H1 (cell line): ENCODE measurements at regions not wholly inside any gene's neighbourhood (a gene's known extent, or its start where the extent isn't known, plus 50 kb on each side); places are given as distances from the start of the nearest gene placed in this dataset.

Source experiments
- CBX5 ChIP-seq: fragments of 300-800, 300-1000 bp; sonication (generic); IDR thresholded peaks from 2 replicates; pipeline ENCODE4 v1.7.1; 2016; ENCODE audit warnings: antibody characterized with exemption, low read length, low read depth
- EP300 ChIP-seq, 2 experiments: IDR thresholded peaks; 1 replicate in 1 of 2; 2 replicates in 1 of 2; pipeline ENCODE4 v1.6.1; 2011 to 2012; ENCODE audit warnings: low read depth in 2 of 2, low read length in 2 of 2, mild to moderate bottlenecking in 2 of 2, borderline replicate concordance in 1 of 2, inconsistent platforms in 1 of 2, moderate library complexity in 1 of 2
- GABPA ChIP-seq: IDR thresholded peaks from 2 replicates; pipeline ENCODE4 v1.6.1; 2011; ENCODE audit warnings: mild to moderate bottlenecking, low read length, moderate library complexity, borderline replicate concordance; ENCODE audit not compliant: insufficient read depth
- RFX5 ChIP-seq: IDR thresholded peaks from 2 replicates; pipeline ENCODE4 v1.6.1; 2011; ENCODE audit warnings: low read depth, low read length, improper control_type of control experiment, borderline replicate concordance
- SAP30 ChIP-seq: fragments of 300-600 bp; sonication (generic); IDR thresholded peaks from 2 replicates; pipeline ENCODE4 v1.7.1; 2012; ENCODE audit warnings: low read length, moderate library complexity, mild to moderate bottlenecking, inconsistent platforms; ENCODE audit not compliant: insufficient read depth, insufficient replicate concordance
- TF ChIP-seq, protein P1 (sequence below): fragments of 300-600 bp; sonication (generic); IDR thresholded peaks from 2 replicates; pipeline ENCODE4 v1.7.1; 2012; ENCODE audit warnings: low read length, moderate library complexity, mild to moderate bottlenecking, inconsistent platforms; ENCODE audit not compliant: insufficient replicate concordance

DNA sequence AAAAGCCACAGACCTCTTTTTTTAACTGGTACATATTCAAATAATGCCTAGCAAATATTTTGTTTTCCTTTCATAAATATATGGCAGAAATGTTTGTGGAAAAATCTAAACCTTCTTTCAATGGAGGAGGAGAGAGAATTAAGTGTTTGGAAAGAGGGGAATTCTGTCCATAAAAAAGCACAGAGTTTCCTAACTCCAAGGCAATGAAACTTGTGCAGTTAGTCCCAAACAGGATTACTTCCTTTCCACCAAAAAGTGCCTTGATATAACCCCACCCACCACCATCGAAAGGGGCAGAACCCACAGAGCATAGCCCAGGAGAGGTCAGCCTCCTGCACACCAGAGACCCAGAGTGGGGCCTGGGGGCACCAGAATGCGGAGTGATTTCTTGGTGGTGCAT, 106.3 kb downstream of the OGFRL1 start (continued):
- TF ChIP-seq, protein P1, sequence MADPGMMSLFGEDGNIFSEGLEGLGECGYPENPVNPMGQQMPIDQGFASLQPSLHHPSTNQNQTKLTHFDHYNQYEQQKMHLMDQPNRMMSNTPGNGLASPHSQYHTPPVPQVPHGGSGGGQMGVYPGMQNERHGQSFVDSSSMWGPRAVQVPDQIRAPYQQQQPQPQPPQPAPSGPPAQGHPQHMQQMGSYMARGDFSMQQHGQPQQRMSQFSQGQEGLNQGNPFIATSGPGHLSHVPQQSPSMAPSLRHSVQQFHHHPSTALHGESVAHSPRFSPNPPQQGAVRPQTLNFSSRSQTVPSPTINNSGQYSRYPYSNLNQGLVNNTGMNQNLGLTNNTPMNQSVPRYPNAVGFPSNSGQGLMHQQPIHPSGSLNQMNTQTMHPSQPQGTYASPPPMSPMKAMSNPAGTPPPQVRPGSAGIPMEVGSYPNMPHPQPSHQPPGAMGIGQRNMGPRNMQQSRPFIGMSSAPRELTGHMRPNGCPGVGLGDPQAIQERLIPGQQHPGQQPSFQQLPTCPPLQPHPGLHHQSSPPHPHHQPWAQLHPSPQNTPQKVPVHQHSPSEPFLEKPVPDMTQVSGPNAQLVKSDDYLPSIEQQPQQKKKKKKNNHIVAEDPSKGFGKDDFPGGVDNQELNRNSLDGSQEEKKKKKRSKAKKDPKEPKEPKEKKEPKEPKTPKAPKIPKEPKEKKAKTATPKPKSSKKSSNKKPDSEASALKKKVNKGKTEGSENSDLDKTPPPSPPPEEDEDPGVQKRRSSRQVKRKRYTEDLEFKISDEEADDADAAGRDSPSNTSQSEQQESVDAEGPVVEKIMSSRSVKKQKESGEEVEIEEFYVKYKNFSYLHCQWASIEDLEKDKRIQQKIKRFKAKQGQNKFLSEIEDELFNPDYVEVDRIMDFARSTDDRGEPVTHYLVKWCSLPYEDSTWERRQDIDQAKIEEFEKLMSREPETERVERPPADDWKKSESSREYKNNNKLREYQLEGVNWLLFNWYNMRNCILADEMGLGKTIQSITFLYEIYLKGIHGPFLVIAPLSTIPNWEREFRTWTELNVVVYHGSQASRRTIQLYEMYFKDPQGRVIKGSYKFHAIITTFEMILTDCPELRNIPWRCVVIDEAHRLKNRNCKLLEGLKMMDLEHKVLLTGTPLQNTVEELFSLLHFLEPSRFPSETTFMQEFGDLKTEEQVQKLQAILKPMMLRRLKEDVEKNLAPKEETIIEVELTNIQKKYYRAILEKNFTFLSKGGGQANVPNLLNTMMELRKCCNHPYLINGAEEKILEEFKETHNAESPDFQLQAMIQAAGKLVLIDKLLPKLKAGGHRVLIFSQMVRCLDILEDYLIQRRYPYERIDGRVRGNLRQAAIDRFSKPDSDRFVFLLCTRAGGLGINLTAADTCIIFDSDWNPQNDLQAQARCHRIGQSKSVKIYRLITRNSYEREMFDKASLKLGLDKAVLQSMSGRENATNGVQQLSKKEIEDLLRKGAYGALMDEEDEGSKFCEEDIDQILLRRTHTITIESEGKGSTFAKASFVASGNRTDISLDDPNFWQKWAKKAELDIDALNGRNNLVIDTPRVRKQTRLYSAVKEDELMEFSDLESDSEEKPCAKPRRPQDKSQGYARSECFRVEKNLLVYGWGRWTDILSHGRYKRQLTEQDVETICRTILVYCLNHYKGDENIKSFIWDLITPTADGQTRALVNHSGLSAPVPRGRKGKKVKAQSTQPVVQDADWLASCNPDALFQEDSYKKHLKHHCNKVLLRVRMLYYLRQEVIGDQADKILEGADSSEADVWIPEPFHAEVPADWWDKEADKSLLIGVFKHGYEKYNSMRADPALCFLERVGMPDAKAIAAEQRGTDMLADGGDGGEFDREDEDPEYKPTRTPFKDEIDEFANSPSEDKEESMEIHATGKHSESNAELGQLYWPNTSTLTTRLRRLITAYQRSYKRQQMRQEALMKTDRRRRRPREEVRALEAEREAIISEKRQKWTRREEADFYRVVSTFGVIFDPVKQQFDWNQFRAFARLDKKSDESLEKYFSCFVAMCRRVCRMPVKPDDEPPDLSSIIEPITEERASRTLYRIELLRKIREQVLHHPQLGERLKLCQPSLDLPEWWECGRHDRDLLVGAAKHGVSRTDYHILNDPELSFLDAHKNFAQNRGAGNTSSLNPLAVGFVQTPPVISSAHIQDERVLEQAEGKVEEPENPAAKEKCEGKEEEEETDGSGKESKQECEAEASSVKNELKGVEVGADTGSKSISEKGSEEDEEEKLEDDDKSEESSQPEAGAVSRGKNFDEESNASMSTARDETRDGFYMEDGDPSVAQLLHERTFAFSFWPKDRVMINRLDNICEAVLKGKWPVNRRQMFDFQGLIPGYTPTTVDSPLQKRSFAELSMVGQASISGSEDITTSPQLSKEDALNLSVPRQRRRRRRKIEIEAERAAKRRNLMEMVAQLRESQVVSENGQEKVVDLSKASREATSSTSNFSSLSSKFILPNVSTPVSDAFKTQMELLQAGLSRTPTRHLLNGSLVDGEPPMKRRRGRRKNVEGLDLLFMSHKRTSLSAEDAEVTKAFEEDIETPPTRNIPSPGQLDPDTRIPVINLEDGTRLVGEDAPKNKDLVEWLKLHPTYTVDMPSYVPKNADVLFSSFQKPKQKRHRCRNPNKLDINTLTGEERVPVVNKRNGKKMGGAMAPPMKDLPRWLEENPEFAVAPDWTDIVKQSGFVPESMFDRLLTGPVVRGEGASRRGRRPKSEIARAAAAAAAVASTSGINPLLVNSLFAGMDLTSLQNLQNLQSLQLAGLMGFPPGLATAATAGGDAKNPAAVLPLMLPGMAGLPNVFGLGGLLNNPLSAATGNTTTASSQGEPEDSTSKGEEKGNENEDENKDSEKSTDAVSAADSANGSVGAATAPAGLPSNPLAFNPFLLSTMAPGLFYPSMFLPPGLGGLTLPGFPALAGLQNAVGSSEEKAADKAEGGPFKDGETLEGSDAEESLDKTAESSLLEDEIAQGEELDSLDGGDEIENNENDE, result no peak
- TF ChIP-seq GABPA (no peak), EP300 (IDR thresholded peaks at IDR 0.05; ENCODE audit: borderline replicate concordance in 1 of 2, low read depth in 2 of 2, low read length in 2 of 2) (no peak), RFX5 (no peak), CBX5 (no peak), SAP30 (no peak)
